ENCODE measurements at regions not wholly inside any gene's neighbourhood (a gene's known extent, or its start where the extent isn't known, plus 50 kb on each side); places are given as distances from the start of the nearest gene placed in this dataset.

DNA sequence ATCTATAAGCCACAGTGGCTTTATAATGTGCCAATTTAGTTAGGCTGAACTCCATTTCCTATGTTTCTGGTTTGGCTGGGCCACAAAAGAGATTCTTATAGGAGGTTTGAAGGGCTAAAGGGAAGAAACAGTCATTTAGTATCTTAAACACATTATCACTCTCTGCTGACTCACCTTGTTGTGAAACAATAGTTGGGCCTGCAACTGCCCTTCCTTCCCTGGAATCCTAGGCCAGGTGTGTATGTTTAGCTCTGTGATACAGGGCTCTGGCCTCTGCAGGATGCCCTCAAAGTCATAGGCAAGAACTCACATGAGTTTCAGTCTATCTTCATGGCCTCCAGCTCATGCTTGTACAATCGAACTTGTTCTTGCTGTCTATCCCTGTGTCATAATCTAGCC, 400.0 kb upstream of the CELF4 start:
- no peak for DNase-seq
- intact Hi-C loops (cut with DNase I; ENCODE audit: low total_unique reads) = no loop called here
- H3K4me1 ChIP-seq = no peaks in the 10 kb centered on the region
- no peaks in the 10 kb centered on the region for H3K36me3 ChIP-seq
- no peaks in the 10 kb centered on the region for H3K27me3 ChIP-seq (replicated peaks in 1 of 7)
- H3K9me3 ChIP-seq = peaks cover 0 to 13% (median 0%) of the 10 kb centered on the region in 8 donors
- H3K4me3 ChIP-seq = no peak overlapping the region
- TF ChIP-seq POLR2AphosphoS5 (IDR thresholded peaks at IDR 0.05) (no peak), POLR2A (IDR thresholded peaks at IDR 0.05) (no peak)
- TF ChIP-seq, protein P1, sequence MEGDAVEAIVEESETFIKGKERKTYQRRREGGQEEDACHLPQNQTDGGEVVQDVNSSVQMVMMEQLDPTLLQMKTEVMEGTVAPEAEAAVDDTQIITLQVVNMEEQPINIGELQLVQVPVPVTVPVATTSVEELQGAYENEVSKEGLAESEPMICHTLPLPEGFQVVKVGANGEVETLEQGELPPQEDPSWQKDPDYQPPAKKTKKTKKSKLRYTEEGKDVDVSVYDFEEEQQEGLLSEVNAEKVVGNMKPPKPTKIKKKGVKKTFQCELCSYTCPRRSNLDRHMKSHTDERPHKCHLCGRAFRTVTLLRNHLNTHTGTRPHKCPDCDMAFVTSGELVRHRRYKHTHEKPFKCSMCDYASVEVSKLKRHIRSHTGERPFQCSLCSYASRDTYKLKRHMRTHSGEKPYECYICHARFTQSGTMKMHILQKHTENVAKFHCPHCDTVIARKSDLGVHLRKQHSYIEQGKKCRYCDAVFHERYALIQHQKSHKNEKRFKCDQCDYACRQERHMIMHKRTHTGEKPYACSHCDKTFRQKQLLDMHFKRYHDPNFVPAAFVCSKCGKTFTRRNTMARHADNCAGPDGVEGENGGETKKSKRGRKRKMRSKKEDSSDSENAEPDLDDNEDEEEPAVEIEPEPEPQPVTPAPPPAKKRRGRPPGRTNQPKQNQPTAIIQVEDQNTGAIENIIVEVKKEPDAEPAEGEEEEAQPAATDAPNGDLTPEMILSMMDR (IDR thresholded peaks at IDR 0.05 in 8 of 11, conservative IDR thresholded peaks at IDR 0.05 in 3 of 11) = no peak
- no peak overlapping the region for H3K27ac ChIP-seq
- whole genome bisulfite sequencing, 5 donors = 59 to 94% (median 69%) methylated on average over 1 of the region's 1 CpG

DNA sequence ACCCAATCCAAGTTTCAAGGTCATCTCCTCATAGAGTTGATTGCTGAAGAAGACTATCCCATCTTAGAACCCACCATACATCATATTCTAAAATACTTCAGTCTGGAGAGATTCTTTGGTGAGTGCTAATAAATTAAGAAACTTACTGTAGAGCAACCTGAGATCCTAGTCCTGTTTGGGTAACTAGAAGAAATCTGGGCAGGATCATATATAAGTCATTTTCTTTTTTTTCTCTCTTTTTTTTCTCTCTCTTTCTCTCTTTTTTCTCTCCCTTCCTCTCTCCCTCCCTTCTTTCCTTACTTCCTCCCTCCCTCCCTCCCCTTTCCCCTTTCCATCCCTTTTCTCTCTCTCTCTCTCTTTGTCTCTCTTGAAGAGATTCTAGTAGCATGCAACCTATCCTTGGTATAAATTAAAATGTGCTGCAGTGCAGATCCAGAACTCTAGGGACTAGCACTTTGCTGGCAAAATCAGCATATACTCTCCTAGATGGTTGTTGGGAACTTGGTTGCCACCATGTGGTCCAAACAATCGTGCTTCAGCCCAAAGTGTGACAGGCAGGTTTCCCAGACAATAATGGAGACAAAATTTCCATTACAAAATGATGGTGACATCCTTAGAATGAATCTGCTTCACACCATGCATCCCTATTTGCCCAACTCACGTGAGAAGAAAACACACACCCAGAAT, 399.4 kb upstream of the CELF4 start:
- intact Hi-C loops (cut with DNase I; ENCODE audit: low total_unique reads) = no loop called here
- Histone ChIP-seq H3K4me1 (no peaks in the 10 kb centered on the region), H3K4me3 (no peak overlapping the region), H3K36me3 (no peaks in the 10 kb centered on the region), H3K27ac (no peak overlapping the region), H3K9me3 (peaks cover 0 to 15% (median 0%) of the 10 kb centered on the region in 8 donors), H3K27me3 (replicated peaks in 1 of 7) (no peaks in the 10 kb centered on the region)
- no peak for DNase-seq
- TF ChIP-seq POLR2AphosphoS5 (IDR thresholded peaks at IDR 0.05) (no peak), POLR2A (IDR thresholded peaks at IDR 0.05) (no peak)
- TF ChIP-seq, protein P1 (IDR thresholded peaks at IDR 0.05 in 8 of 11, conservative IDR thresholded peaks at IDR 0.05 in 3 of 11) = no peak
- WGBS, 5 donors = 63 to 70% (median 67%) methylated on average over 2 of the region's 2 CpGs

DNA sequence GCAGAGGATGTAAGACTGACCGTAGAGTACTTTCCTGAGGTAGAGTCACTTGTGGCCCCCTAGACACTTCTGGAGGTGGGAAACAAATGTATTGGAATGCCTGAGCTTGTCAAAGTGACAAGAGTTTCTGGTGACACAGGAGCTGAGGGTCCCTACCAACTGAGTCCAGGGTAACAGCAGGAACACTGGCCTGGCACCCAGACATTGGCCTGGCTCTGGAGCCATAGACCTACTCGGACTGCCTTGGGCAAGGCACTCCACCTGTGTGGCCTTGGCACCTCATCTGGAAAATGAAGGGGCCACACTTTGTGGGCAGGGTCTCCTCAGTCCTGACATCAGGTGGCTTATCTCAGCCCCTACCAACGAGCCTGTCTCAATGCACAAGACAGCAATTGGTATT, 398.2 kb upstream of the CELF4 start:
- no peaks in the 10 kb centered on the region for H3K36me3 ChIP-seq
- H3K4me3 ChIP-seq = no peak overlapping the region
- no peaks in the 10 kb centered on the region for H3K4me1 ChIP-seq
- DNase-seq = no peak
- H3K27ac ChIP-seq = no peak overlapping the region
- WGBS, 5 donors = 61 to 87% (median 82%) methylated on average over 3 of the region's 3 CpGs
- intact Hi-C loops (cut with DNase I; ENCODE audit: low total_unique reads) = no loop called here
- H3K27me3 ChIP-seq (replicated peaks in 1 of 7) = no peaks in the 10 kb centered on the region
- TF ChIP-seq POLR2AphosphoS5 (IDR thresholded peaks at IDR 0.05) = no peak
- H3K9me3 ChIP-seq = peaks cover 0 to 15% (median 0%) of the 10 kb centered on the region in 8 donors

DNA sequence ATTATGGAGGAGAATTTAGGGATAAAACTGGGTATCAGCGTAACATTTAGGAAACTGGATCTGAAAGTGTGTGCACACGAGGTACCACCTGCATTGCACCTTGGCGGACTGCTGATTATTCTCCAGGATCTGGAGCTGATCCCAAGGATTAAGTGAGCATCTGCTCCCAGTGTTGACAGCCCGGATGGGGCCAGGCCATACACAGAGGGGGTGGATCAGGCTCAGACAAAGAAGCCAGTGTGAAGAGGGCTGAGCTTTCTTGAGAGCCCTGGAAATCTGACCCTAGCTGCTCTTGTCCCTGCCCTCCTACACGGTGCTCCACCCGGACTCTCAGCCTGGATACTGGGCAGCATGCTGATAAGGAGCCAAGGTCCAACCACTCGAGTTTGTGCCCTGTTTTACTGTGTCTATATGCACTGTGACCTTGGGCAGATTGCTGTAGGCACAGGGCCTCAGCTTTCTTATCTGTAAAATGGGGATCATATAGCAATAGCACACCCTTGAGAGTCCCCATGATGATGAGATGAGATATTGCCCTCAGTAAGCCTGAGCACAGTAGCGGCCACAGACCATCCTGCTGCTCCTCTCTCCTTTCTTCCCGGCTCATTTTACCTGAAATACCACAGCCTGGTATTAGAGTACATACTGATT, 396.8 kb upstream of the CELF4 start:
- 67 to 79% (median 76%) methylated on average over 9 of the region's 9 CpGs for WGBS, 5 donors
- no peaks in the 10 kb centered on the region for H3K27me3 ChIP-seq (replicated peaks in 1 of 7)
- H3K4me3 ChIP-seq = no peak overlapping the region
- peaks cover 0 to 15% (median 0%) of the 10 kb centered on the region in 8 donors for H3K9me3 ChIP-seq
- no peak for DNase-seq
- no peaks in the 10 kb centered on the region for H3K36me3 ChIP-seq
- no peak overlapping the region for H3K27ac ChIP-seq
- no peak for TF ChIP-seq POLR2AphosphoS5 (IDR thresholded peaks at IDR 0.05)
- no peak for TF ChIP-seq POLR2A (IDR thresholded peaks at IDR 0.05)
- TF ChIP-seq, protein P1 (IDR thresholded peaks at IDR 0.05 in 8 of 11, conservative IDR thresholded peaks at IDR 0.05 in 3 of 11) = no peak
- no peaks in the 10 kb centered on the region for H3K4me1 ChIP-seq
- intact Hi-C loops (cut with DNase I; ENCODE audit: low total_unique reads) = no loop called here
